ENCODE measurements at regions not wholly inside any gene's neighbourhood (a gene's known extent, or its start where the extent isn't known, plus 50 kb on each side); places are given as distances from the start of the nearest gene placed in this dataset.
A peak's percentile ranks its signal among the peaks of the same experiment; 100 is the strongest.

- Mint-ChIP-seq H3K4me1 (no peaks in the 10 kb centered on the region), H3K27me3 (ENCODE audit: low read depth) (no peaks in the 10 kb centered on the region), H3K36me3 (ENCODE audit: insufficient read depth in 1 of 3, low read depth in 3 of 3) (no peaks in the 10 kb centered on the region; a peak in 1 of 7 replicates), H3K9me3 (no peaks in the 10 kb centered on the region; a peak in 1 of 5 replicates), H3K4me3 (no peak overlapping the region), H3K27ac (peak overlapping the region in 1 of 3 experiments; percentile 16; a peak in 1 of 7 replicates)
- Histone ChIP-seq H3T11ph (ENCODE audit: low read length) (no peak overlapping the region), H3K56ac (ENCODE audit: insufficient read length, low read depth, low read length) (no peak overlapping the region), H3K27me3 (ENCODE audit: insufficient read depth, low read length) (no peaks in the 10 kb centered on the region), H4K91ac (ENCODE audit: insufficient read length, low read depth, low read length) (no peak overlapping the region), H3K14ac (ENCODE audit: insufficient read depth, low read length) (no peak overlapping the region), H3K23me2 (ENCODE audit: insufficient read length, low read depth, low read length, poor library complexity, severe bottlenecking) (no peaks in the 10 kb centered on the region), H3K4me2 (ENCODE audit: insufficient read depth, insufficient read length, low read length) (no peak overlapping the region), H2BK5ac (ENCODE audit: insufficient read length, low read length) (no peak overlapping the region), H3K18ac (ENCODE audit: insufficient read length, low read depth, low read length) (no peak overlapping the region), H2BK20ac (ENCODE audit: low read depth, low read length, poor library complexity, severe bottlenecking) (no peak overlapping the region), H3K79me2 (ENCODE audit: insufficient read depth, low read length) (no peaks in the 10 kb centered on the region), H4K5ac (ENCODE audit: insufficient read length, low read depth, low read length) (no peak overlapping the region), H2BK15ac (ENCODE audit: low read depth, low read length) (no peak overlapping the region), H2AK5ac (ENCODE audit: insufficient read length, low read length) (no peak overlapping the region), H4K20me1 (ENCODE audit: control insufficient read depth, insufficient read depth, insufficient read length) (no peaks in the 10 kb centered on the region), H3K9me3 (ENCODE audit: control insufficient read depth, low read depth, low read length) (no peaks in the 10 kb centered on the region), H2BK120ac (ENCODE audit: low read depth, low read length, poor library complexity, severe bottlenecking) (no peak overlapping the region), H3K9ac (ENCODE audit: extremely low read depth, insufficient read length, low read length) (no peak overlapping the region), H3K23ac (ENCODE audit: insufficient read length, low read depth, low read length) (no peak overlapping the region), H2AFZ (ENCODE audit: low read length) (no peak overlapping the region), H3K4ac (ENCODE audit: low read depth, low read length) (no peak overlapping the region), H3K4me1 (ENCODE audit: insufficient read depth, low read length) (no peaks in the 10 kb centered on the region), H4K8ac (replicated peaks; ENCODE audit: insufficient read length, low read depth, low read length) (no peak overlapping the region), H3K27ac (ENCODE audit: insufficient read length, low read depth, low read length) (no peak overlapping the region), H3K79me1 (ENCODE audit: insufficient read depth, low read depth, low read length, poor library complexity, severe bottlenecking) (no peaks in the 10 kb centered on the region), H2BK12ac (ENCODE audit: insufficient read length, low read depth, low read length) (no peak overlapping the region)
- WGBS (ENCODE audit: extremely low coverage, insufficient read length, low lambda C conversion rate) = no CpG with 5 or more reads among the region's 1 CpG
- DNase-seq = no peak
- no peak for TF ChIP-seq CTCF (conservative IDR thresholded peaks at IDR 0.05)
Measured at GRCh38 chr2:225891771-225892170, 492.3 kb downstream of the NYAP2 start.

Measured in H9 (cell line).